Activated effector memory CD4-positive, alpha-beta T cell treated with Interleukin-2 at 50 U/mL for 16 hours (primary cell): ENCODE measurements at regions not wholly inside any gene's neighbourhood (a gene's known extent, or its start where the extent isn't known, plus 50 kb on each side); places are given as distances from the start of the nearest gene placed in this dataset.

ENCODE experiments used
- DNase-seq: peaks from one replicate; pipeline ENCODE4 v3.0.0-alpha.2; 2020

GRCh38 chr10:4569151-4569550, 256.9 kb upstream of the AKR1E2 start:
- DNase-seq = no peak

DNA sequence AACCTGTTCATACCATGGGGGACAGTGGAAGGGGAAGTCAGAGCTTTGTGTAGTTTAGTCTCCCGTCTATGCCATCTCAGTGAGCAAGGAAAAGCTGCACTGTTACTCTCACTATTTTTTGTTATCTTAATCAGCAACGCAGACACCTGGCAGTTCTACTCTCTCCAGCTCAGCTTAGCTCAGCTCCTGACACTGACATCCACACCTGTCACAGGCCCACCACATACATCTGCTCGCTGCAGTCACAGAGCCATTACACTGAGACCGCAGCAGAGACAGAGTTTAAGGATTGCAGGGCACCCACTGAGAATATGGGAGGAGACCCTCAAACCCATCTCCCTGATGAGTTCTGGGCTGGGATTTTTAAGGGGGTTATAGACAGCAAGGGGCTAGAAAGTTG, 257.3 kb upstream of the AKR1E2 start:
- no peak for DNase-seq

DNA sequence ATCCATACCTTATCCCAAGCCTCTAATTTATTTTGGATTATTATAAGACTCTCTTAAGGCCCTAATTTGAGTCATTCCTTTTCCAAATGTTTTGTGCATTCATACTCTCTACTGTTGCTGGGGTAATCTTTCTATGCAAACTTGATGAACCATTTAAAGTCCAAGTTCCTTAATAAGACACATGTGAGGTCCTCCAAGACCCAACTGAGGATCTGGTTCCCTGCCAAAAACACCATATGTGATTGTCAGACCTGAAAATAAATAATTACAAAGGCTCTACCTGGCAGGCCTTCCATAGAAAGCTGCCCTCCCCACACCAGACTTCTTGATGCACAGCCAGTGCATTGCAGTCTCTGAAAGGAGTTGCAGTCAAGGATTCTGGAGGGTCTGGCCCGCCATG, 257.9 kb upstream of the AKR1E2 start:
- DNase-seq = no peak

DNA sequence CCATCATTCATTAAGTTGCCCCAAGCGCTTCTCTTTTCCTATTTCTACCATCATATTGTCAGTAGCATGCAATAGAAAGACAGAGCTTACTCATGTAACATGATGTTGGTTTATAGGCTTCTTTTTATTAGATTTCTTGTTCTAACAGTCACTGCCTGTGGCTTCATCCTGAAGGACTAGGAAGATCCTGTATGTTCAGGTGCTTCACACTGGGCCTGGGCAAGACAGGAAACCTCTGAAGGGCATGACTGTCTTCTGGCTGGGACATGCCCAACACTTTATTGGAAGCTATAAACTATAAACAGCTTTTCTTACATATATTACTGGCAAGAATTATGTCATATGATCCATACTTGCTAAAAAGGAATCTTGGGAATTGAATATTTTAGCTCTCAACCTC, 258.4 kb upstream of the AKR1E2 start:
- DNase-seq = no peak

DNA sequence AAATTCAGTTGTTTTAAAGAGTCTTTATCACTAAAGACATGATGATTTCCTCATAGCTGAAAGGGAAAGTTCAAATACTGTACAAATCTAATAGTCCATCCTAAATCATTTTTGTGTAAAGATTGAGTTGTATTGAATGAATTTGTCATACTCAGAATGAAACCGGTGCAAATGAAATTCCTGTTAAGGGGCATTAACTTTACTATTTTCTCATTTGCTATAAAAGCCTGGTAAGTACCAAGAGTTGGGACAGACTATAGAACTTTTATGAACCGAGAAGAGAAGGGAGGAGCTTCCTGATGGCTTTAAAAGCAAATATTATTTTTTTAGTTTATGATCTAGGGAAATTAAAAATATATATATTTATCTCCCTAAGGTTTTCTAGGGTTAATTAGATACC, 260.0 kb upstream of the AKR1E2 start:
- DNase-seq = no peak

- DNase-seq = no peak
These were observed 264.7 kb upstream of the AKR1E2 start for GRCh38 chr10:4561296-4561695.

DNA sequence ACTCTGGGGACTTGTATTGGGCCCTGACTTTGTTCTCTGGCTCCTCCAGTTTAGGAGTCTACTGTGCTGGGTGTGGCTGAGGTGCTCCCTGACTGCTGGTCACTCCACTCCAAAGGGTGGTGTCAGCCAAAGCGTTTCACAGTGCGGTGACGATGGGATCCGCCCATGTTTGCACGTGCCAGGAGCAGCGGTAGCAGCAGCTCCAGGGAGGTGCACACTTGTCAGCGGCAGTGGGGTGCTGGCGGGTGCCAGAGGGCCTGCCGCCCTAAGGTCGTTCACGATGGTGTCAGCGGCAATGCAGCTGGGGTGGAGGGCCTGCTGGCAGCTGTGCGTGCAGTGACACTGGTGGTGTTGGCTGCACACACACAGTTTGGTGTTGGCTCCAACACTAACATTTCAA, 268.5 kb upstream of the AKR1E2 start:
- no peak for DNase-seq

DNA sequence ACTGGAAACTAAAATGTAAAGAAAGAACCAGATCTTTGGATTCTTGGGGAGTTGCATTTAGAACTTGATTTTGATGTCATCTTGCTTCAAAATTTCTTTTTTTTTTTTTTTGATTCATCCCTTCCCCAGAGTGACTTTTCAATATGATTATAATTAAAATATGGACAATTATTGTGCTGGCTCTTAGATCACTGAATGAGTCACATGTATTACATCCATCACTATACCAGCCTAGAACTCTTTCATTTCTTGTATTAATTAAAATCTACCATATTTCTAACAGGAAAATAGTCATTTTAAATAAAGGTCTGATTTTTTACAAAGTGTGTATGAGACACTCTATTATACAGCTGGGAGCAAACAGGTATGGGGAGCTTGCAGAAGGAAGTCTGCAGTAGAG, 269.5 kb upstream of the AKR1E2 start:
- no peak for DNase-seq

- no peak for DNase-seq
These were observed 270.1 kb upstream of the AKR1E2 start for GRCh38 chr10:4555920-4556319.

GRCh38 chr10:4549139-4549653, 276.8 kb upstream of the AKR1E2 start:
- no peak for DNase-seq

GRCh38 chr10:4546931-4547330, 279.1 kb upstream of the AKR1E2 start:
- no peak for DNase-seq

DNA sequence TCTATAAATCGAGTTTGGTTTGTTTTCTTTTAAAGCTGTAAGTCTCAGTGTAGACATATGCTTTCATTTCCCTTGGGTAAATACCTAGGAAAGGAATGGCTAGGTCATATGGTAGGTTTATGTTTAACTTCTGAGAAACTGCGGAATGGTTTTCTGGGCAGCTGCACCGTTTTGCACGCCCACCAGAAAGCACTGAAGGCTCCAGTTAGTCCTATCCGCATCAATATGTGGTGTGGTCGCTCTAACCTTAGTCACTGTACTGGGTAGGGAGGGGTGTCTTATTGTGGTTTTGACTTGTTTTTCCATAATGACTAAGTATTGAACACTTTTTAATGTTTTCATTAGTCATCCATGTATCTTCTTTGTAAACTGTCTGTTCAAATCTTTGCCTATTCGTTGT, 279.5 kb upstream of the AKR1E2 start:
- no peak for DNase-seq

DNA sequence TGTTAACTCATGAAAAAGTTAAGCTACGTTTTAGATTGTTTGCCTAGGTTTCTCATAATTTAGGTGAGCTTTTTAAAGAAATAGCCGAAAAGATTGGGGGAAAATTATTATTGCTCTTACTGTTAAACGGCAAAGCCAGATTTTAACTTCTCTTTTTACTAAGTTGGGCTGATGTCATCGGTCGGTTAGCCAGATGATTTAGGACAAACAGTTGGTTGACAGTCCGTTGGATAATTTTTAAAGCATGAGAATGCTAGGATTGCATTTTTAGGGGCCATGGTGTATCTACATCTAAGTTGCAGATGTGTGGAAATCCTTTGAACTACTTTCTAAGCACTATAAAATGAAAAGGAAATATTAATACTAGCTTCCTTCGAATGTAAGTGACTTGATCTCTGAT, 280.9 kb upstream of the AKR1E2 start:
- no peak for DNase-seq

DNA sequence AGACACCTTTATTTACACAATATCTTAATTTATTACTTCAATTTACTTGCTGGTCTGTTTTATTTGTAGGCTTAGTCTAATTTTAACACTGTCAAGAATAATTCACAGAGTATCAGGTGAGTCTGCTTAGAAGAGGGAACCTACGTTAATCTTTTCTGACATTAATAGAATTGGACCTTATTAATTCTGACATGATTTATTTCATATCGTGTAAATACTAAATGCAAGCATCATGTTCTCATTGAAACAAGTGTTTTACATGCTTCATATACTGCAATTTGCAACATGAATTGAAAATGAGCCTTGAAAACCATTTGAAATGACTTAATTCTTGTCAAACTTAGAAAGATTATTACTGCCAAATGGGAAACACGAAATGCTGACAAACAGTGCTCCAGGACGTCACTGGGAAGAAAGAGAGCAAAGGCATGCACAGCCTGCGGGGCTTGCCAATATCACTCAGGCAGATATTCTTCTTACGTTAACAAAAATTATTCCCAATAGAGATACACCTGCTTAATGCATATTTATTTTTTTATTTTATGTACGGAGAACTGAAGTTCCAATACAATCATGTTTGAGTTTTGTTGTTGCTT, 282.0 kb upstream of the AKR1E2 start:
- DNase-seq = no peak

DNA sequence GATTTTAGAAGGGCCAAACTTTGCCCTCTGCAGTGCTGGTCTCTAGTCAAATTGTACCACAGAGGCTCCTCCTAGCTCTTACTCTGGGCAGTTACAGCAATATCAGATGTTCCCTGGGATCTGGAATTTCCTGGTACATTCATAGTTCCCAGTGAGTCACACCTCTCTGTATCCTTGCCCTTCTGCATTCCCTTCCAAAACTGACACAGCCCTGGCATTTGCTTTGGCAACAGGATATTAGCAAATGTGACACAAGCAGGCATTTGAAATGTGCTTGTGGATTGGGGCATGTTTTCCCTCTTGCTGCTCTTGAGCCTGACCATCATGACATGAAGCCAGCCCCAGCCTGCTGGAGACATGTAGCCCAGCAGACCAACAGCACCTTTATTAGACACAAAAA, 284.7 kb upstream of the AKR1E2 start:
- no peak for DNase-seq

DNA sequence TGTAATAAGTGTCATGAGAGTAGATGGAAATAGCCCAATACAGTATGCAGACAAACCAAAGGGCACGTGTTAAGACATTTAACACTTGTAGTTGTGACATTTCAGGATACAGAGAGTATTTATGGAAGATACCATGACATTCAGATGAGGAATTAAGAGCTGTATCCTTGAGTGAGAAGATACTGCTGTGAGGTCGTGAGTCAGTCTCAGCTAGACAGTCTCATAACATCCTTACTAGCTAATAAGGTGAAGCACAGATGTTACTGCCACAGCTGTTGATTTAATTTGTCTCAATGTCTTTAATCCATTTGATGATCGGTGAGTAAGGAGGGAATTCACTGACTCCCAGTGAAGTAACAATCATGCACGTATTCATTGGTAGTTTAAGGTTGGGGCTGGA, 288.0 kb upstream of the AKR1E2 start:
- DNase-seq = no peak

DNA sequence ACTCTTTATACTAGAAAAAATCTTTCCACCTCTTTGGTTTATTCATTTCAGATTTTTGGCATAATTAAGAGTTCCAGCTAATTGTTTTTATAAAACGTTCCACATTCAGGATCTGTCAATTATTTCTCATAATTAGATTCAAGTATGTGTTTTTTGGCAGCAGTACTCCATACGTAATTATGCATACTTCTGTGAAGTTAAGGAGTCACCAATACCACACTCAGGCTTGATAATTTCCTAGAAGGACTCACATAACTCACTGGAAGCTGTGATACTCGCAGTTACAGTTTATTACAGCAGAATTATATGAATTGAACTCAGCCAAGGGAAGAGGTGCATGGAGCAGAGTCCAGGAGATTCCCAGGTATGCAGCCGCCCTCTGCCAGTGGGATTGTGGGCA, 290.5 kb upstream of the AKR1E2 start:
- DNase-seq = no peak

DNA sequence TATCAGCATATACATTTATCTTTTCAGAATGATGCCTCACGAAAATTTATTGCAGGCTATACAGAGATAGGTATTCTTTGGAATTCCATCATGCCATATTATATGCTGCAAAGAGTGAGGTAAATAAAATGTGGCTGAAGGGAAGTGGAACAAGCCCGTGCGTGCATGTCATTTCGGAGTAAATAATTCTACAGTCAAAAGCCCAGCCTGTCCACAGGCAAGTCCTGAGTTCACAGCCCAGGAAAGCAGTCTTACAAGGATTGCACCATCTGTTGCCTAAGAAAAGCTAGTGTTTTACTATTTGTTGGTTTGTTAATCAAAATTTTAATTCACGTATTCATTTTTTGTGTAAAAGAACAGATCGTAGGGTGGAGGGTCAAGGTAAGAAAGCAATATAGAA, 292.4 kb upstream of the AKR1E2 start:
- no peak for DNase-seq

- DNase-seq = no peak
These were observed 293.0 kb upstream of the AKR1E2 start for GRCh38 chr10:4532976-4533375.

GRCh38 chr10:4532467-4532866, 293.5 kb upstream of the AKR1E2 start:
- DNase-seq = no peak

DNA sequence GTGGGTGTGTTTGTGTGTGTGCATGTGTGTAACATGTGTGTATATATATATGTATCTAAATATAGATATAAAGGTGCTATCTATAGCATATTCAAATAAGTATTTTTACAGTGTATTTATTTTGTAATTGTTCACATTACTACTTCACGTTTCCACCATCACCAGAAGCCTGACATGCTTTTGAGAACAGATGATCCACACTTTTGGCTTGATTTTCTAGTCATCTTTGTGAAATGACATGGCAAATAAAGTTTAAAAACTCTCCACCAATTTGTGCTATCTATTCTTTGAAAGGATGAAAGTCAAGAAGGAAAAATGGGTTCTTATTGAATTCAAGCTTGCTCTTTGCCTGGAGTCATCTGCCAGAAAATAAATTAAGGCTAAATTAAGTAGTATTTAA, 294.0 kb upstream of the AKR1E2 start:
- DNase-seq = no peak

- no peak for DNase-seq
These were observed 296.7 kb upstream of the AKR1E2 start for GRCh38 chr10:4529266-4529665.

DNA sequence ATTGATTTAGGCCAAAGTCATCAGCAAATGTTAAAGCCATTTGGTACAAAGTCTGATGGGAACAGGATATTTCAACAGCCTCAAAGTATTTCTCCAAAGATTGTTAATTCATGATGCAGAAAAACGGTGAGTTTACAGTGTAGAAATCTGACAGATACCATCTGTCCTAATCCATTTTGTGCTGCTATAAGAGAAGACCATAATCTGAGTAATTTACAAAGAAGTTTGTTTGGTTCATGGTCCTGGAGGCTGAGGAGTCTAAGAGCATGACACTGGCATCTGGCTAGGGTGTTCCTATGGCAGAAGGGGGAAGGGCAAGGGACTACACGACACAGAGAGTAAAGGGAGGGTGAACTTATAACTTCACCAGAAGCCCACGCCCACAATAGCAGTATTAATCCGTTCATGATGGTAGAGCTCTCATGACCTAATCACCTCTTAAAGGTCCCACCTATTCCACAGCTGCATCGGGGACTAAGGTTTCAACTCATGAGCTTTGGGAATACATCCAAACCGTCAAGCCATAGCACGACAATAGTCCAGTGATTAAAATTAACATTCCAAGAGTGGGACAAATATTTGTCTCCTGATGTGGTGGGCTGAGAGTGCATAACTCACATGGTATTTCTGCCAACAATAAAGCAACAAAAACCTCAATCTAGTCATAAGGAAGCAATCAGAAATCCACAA, 298.6 kb upstream of the AKR1E2 start:
- DNase-seq = no peak

DNA sequence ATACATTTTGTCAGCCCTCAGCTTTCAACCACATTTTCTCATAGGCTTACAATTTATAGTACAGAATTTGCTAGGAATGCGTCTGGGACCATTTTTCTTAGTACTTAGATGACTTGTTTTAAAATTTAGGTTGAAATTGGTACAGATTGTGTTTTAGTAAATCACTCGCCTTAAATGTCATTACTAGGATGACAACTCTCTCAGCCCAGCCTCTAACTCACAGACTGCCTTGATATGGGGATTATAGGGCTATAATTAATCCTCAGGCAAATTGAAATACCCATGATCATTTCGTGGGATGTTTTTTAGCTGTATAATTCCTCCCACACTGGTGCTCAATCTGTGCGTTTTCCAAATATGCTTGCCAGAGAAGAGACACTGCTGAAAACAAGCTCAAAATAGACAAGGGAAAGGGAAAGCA, 299.7 kb upstream of the AKR1E2 start:
- DNase-seq = no peak

- no peak for DNase-seq
These were observed 300.9 kb upstream of the AKR1E2 start for GRCh38 chr10:4525103-4525502.
